K562 (cell line): ENCODE measurements at regions not wholly inside any gene's neighbourhood (a gene's known extent, or its start where the extent isn't known, plus 50 kb on each side); places are given as distances from the start of the nearest gene placed in this dataset.

ENCODE experiments used
- CTCF ChIP-seq, 3 experiments: IDR thresholded peaks in 2 of 3; conservative IDR thresholded peaks in 1 of 3; 2 replicates each; pipeline ENCODE4 v1.5.1; 2011 to 2012; ENCODE audit warnings: low read length in 3 of 3, mild to moderate bottlenecking in 3 of 3, control low read depth in 2 of 3, improper control_type of control experiment in 1 of 3, inconsistent platforms in 1 of 3, low read depth in 1 of 3, mixed read lengths in 1 of 3, moderate library complexity in 1 of 3; ENCODE audit not compliant: insufficient read depth in 2 of 3
- DNMT1 ChIP-seq: fragments of 450-650 bp; IDR thresholded peaks from 2 replicates; pipeline ENCODE4 v1.6.1; 2016; ENCODE audit warnings: antibody characterized with exemption, mild to moderate bottlenecking
- ETS2 ChIP-seq: IDR thresholded peaks from 2 replicates; pipeline ENCODE4 v1.6.1; 2016; ENCODE audit warnings: borderline replicate concordance, missing genetic modification characterization, mild to moderate bottlenecking, moderate library complexity, missing compliant biosample characterization; ENCODE audit not compliant: poor library complexity, severe bottlenecking
- GABPA ChIP-seq: fragments of 200-800 bp; sonication (Bioruptor generic); conservative IDR thresholded peaks from 2 replicates; pipeline ENCODE4 v1.6.1; 2016; ENCODE audit warnings: low read depth, missing genetic modification characterization, missing compliant biosample characterization
- GATA2 ChIP-seq: sonication (generic); formaldehyde crosslinking; IDR thresholded peaks from 2 replicates; pipeline ENCODE4 v1.4.0; 2020; ENCODE audit warnings: mild to moderate bottlenecking, missing genetic modification reagents
- RAD21 ChIP-seq, 2 experiments: fragments of 250-450 bp in 1 of 2; fragments of 450-650 bp in 1 of 2; sonication (Bioruptor Pico) in 1 of 2; formaldehyde crosslinking in 1 of 2; IDR thresholded peaks in 1 of 2; conservative IDR thresholded peaks in 1 of 2; 2 replicates each; pipeline versions ENCODE4 v1.4.0 to v1.8.0; 2020 to 2022; ENCODE audit warnings: mild to moderate bottlenecking in 2 of 2, moderate library complexity in 1 of 2
- REST ChIP-seq, 2 experiments: fragments of 450-650 bp; formaldehyde crosslinking in 1 of 2; IDR thresholded peaks; 2 replicates each; pipeline versions ENCODE4 v1.4.0 to v1.6.1; 2014 to 2020; ENCODE audit warnings: mild to moderate bottlenecking in 2 of 2, borderline replicate concordance in 1 of 2, low read depth in 1 of 2
- SMC3 ChIP-seq: conservative IDR thresholded peaks from 2 replicates; pipeline ENCODE4 v1.6.1; 2011; ENCODE audit warnings: low read depth, low read length, improper control_type of control experiment; ENCODE audit not compliant: insufficient read depth
- ZNF511 ChIP-seq: sonication (generic); formaldehyde crosslinking; IDR thresholded peaks from 2 replicates; pipeline ENCODE4 v1.8.0; 2022; ENCODE audit warnings: mild to moderate bottlenecking, missing genetic modification reagents

DNA sequence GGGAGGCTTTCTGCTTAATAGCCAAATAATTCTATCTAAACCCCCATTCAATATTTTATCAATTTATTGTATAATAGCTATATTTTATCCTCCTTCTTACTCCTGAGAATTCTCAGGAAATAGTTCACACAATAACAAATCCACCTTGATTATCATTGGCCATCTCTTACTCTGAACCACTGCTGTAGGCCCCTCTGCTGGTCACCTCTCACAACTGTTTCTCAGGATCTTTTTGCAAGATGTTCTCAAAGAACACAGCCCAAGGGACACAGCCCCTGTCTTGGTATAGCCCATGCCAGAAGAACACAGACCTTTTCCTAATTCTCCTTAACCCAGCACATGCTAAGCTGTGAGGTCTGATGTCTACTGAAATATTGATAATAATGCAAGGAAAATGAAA is 74.9 kb upstream of the HTR4 start (continued):
- peak; percentile 27; the same call in 1 of the 2 replicates for TF ChIP-seq REST (IDR thresholded peaks at IDR 0.05; ENCODE audit: borderline replicate concordance)
- TF ChIP-seq REST (CRISPR knock-in tag; IDR thresholded peaks at IDR 0.05; ENCODE audit: low read depth), result no peak
- no peak for TF ChIP-seq ZNF511 (CRISPR knock-in tag)
- TF ChIP-seq GABPA, result no peak
- peak; percentile 68; the same call in 1 of the 2 replicates for TF ChIP-seq GATA2
- peak; percentile 34 to 49 (median 44); a peak in 4 of 6 replicates for TF ChIP-seq CTCF (IDR thresholded peaks at IDR 0.05 in 2 of 3, conservative IDR thresholded peaks at IDR 0.05 in 1 of 3; ENCODE audit: insufficient read depth in 2 of 3, low read depth in 1 of 3, low read length in 3 of 3)
- no peak for TF ChIP-seq ETS2 (tag)
- TF ChIP-seq SMC3, result peak; percentile 33; the same call in 1 of the 2 replicates
- no peak for TF ChIP-seq DNMT1
- TF ChIP-seq RAD21 (CRISPR knock-in tag; conservative IDR thresholded peaks at IDR 0.05 in 1 of 2, IDR thresholded peaks at IDR 0.05 in 1 of 2), result peak; percentile 46 to 59; a peak in 3 of 4 replicates
